Neural cell (in vitro differentiated cells): ENCODE measurements at regions not wholly inside any gene's neighbourhood (a gene's known extent, or its start where the extent isn't known, plus 50 kb on each side); places are given as distances from the start of the nearest gene placed in this dataset.

ENCODE experiments used
- H2AFZ ChIP-seq: fragments of 200-600, 300-800 bp; sonication (generic), shearing (Covaris generic); 2 replicates; pipeline ENCODE4 v1.6.0; 2014; ENCODE audit warnings: low read depth, mild to moderate bottlenecking, antibody characterized with exemption, low read length, moderate library complexity
- H3F3A ChIP-seq: fragments of 200-600 bp; shearing (Covaris generic); 2 replicates; pipeline ENCODE4 v1.6.1; 2016; ENCODE audit warnings: mild to moderate bottlenecking, moderate library complexity, mixed read lengths, antibody characterized with exemption, low read length; ENCODE audit not compliant: insufficient read depth, poor library complexity, severe bottlenecking
- H3K27ac ChIP-seq: fragments of 200-600, 300-800 bp; sonication (generic), shearing (Covaris generic); 2 replicates; pipeline ENCODE4 v1.5.1; 2014; ENCODE audit warnings: mild to moderate bottlenecking, low read length, moderate library complexity
- H3K27me3 ChIP-seq: fragments of 300-800, 200-600 bp; sonication (generic), shearing (Covaris generic); 2 replicates; pipeline ENCODE4 v1.6.0; 2014; ENCODE audit warnings: mild to moderate bottlenecking, low read depth, low read length, moderate library complexity; ENCODE audit not compliant: insufficient read depth
- H3K36me3 ChIP-seq: fragments of 300-800, 200-600 bp; sonication (generic), shearing (Covaris generic); 2 replicates; pipeline ENCODE4 v1.5.1; 2014; ENCODE audit warnings: mild to moderate bottlenecking, antibody characterized with exemption, low read length, moderate library complexity; ENCODE audit not compliant: insufficient read depth
- H3K4me2 ChIP-seq: fragments of 300-800, 200-600 bp; sonication (generic), shearing (Covaris generic); 2 replicates; pipeline ENCODE4 v1.6.0; 2014; ENCODE audit warnings: mild to moderate bottlenecking, low read length
- H3K4me3 ChIP-seq: fragments of 300-800, 200-600 bp; sonication (generic), shearing (Covaris generic); 2 replicates; pipeline ENCODE4 v1.5.1; 2014; ENCODE audit warnings: mild to moderate bottlenecking, low read length, moderate library complexity
- H3K79me2 ChIP-seq: fragments of 200-600 bp; shearing (Covaris generic); replicated peaks from 2 replicates; pipeline ENCODE4 v1.6.0; 2014; ENCODE audit warnings: mild to moderate bottlenecking, low read length, moderate library complexity; ENCODE audit not compliant: insufficient read depth
- H3K9ac ChIP-seq: fragments of 300-800, 200-600 bp; sonication (generic), shearing (Covaris generic); 2 replicates; pipeline ENCODE4 v1.6.1; 2016; ENCODE audit warnings: mild to moderate bottlenecking, low read length, mixed read lengths
- H3K9me2 ChIP-seq: fragments of 200-600 bp; shearing (Covaris generic); 2 replicates; pipeline ENCODE4 v1.6.1; 2016; ENCODE audit warnings: mild to moderate bottlenecking, low read length, mixed read lengths; ENCODE audit not compliant: insufficient read depth
- H3K9me3 ChIP-seq: fragments of 200-600, 300-800 bp; sonication (generic), shearing (Covaris generic); 2 replicates; pipeline ENCODE4 v1.6.1; 2016; ENCODE audit warnings: mild to moderate bottlenecking, mixed run types, low read length, moderate library complexity, mixed read lengths
- H4K20me1 ChIP-seq: fragments of 200-600 bp; shearing (Covaris generic); 2 replicates; pipeline ENCODE4 v1.6.1; 2016; ENCODE audit warnings: mild to moderate bottlenecking, mixed run types; ENCODE audit not compliant: insufficient read depth
- CTCF ChIP-seq: fragments of 450-650 bp; IDR thresholded peaks from 2 replicates; pipeline ENCODE4 v1.5.1; 2014; ENCODE audit warnings: antibody characterized with exemption, mild to moderate bottlenecking, moderate library complexity; ENCODE audit not compliant: poor library complexity, severe bottlenecking
- EP300 ChIP-seq: fragments of 450-650 bp; conservative IDR thresholded peaks from 2 replicates; pipeline ENCODE4 v1.6.1; 2014; ENCODE audit warnings: antibody characterized with exemption, mild to moderate bottlenecking, moderate library complexity; ENCODE audit not compliant: poor library complexity, severe bottlenecking
- EZH2 ChIP-seq: fragments of 200-600, 300-800 bp; shearing (Covaris generic), sonication (generic); IDR thresholded peaks from 2 replicates; pipeline ENCODE4 v1.6.1; 2014; ENCODE audit warnings: antibody characterized with exemption, low read length, borderline replicate concordance, mild to moderate bottlenecking; ENCODE audit not compliant: insufficient read depth, poor library complexity, severe bottlenecking
- MXI1 ChIP-seq: fragments of 450-650 bp; conservative IDR thresholded peaks from 2 replicates; pipeline ENCODE4 v1.6.1; 2014; ENCODE audit warnings: antibody characterized with exemption, mild to moderate bottlenecking; ENCODE audit not compliant: poor library complexity, severe bottlenecking
- POLR2AphosphoS5 ChIP-seq: IDR thresholded peaks from 2 replicates; pipeline ENCODE4 v1.6.1; 2012
- RAD21 ChIP-seq: fragments of 450-650 bp; conservative IDR thresholded peaks from 2 replicates; pipeline ENCODE4 v1.6.1; 2014; ENCODE audit warnings: antibody characterized with exemption, mild to moderate bottlenecking, moderate library complexity
- REST ChIP-seq: IDR thresholded peaks from 2 replicates; pipeline ENCODE4 v1.6.1; 2012; ENCODE audit warnings: borderline replicate concordance
- SMC3 ChIP-seq: fragments of 450-650 bp; conservative IDR thresholded peaks from 2 replicates; pipeline ENCODE4 v1.6.1; 2014; ENCODE audit warnings: antibody characterized with exemption, mild to moderate bottlenecking, moderate library complexity; ENCODE audit not compliant: poor library complexity
- TAF1 ChIP-seq: IDR thresholded peaks from 2 replicates; pipeline ENCODE4 v1.6.1; 2012; ENCODE audit warnings: low read depth

- Histone ChIP-seq H3K27me3 (no peaks in the 10 kb centered on the region), H3K9me2 (no peaks in the 10 kb centered on the region), H3K79me2 (no peaks in the 10 kb centered on the region), H3K36me3 (no peaks in the 10 kb centered on the region), H4K20me1 (no peaks in the 10 kb centered on the region), H3K9me3 (no peaks in the 10 kb centered on the region), H3K4me2 (peak overlapping the region; percentile 82), H2AFZ (peak overlapping the region; percentile 62), H3K27ac (peak overlapping the region; percentile 91), H3K9ac (peak overlapping the region; percentile 62), H3K4me3 (peak overlapping the region; percentile 52), H3F3A (peaks cover 7% of the 10 kb centered on the region)
- TF ChIP-seq TAF1 (no peak), EP300 (peak; percentile 93), RAD21 (peak; percentile 57), CTCF (no peak), EZH2 (no peak), SMC3 (peak; percentile 64), REST (peak; percentile 94), POLR2AphosphoS5 (peak; percentile 89), MXI1 (peak; percentile 89)
These were observed 344.7 kb upstream of the NCAM1 start for GRCh38 chr11:112616327-112617097.

GRCh38 chr11:112617098-112617425, 344.2 kb upstream of the NCAM1 start:
- H3K36me3 ChIP-seq: no peaks in the 10 kb centered on the region
- peak overlapping the region; percentile 52 for H3K4me3 ChIP-seq
- TF ChIP-seq EZH2 (no peak), TAF1 (no peak), EP300 (no peak), POLR2AphosphoS5 (no peak), MXI1 (no peak)
- no peaks in the 10 kb centered on the region for H3K79me2 ChIP-seq
- H4K20me1 ChIP-seq: no peaks in the 10 kb centered on the region
- H3K9me2 ChIP-seq: no peaks in the 10 kb centered on the region
- H3F3A ChIP-seq: peaks cover 7% of the 10 kb centered on the region
- peak overlapping the region; percentile 62 for H2AFZ ChIP-seq
- no peaks in the 10 kb centered on the region for H3K27me3 ChIP-seq
- no peaks in the 10 kb centered on the region for H3K9me3 ChIP-seq
- H3K27ac ChIP-seq: peak overlapping the region; percentile 91
- H3K4me2 ChIP-seq: peak overlapping the region; percentile 82
- peak overlapping the region; percentile 62 for H3K9ac ChIP-seq
